ENCODE measurements at regions not wholly inside any gene's neighbourhood (a gene's known extent, or its start where the extent isn't known, plus 50 kb on each side); places are given as distances from the start of the nearest gene placed in this dataset.

DNA sequence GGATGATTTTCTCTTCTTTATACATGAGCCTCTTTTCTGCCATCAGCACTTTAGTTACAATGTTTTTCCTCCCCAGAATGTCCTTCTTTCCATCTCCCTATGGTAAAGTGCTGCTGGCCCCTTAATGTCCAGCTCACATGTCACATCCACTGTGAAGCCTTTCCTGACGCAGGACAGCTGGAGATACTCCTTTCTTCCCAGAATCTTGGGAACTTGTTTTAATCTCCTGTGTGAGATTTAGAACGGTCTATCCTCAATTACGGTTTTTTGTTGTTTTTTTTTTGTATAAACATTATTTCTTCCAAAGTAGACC is 147.7 kb upstream of the TSC22D2 start:
- Histone ChIP-seq H3K36me3 (ENCODE audit: control insufficient read depth in 5 of 5, insufficient read depth in 5 of 5, low read length in 5 of 5) (no peaks in the 10 kb centered on the region), H3K9me3 (ENCODE audit: control insufficient read depth in 5 of 5, low read length in 5 of 5) (no peaks in the 10 kb centered on the region), H3K4me3 (ENCODE audit: low read depth in 1 of 5, low read length in 5 of 5) (no peak overlapping the region), H3K9ac (ENCODE audit: low read length in 5 of 5) (no peak overlapping the region), H3K27ac (ENCODE audit: low read depth, low read length) (no peak overlapping the region), H3K27me3 (ENCODE audit: control insufficient read depth in 5 of 5, insufficient read depth in 4 of 5, low read length in 5 of 5) (no peaks in the 10 kb centered on the region), H3K4me1 (ENCODE audit: control insufficient read depth in 5 of 5, insufficient read depth in 5 of 5, low read length in 5 of 5) (peaks cover 0 to 4% (median 1%) of the 10 kb centered on the region in 5 donors)

DNA sequence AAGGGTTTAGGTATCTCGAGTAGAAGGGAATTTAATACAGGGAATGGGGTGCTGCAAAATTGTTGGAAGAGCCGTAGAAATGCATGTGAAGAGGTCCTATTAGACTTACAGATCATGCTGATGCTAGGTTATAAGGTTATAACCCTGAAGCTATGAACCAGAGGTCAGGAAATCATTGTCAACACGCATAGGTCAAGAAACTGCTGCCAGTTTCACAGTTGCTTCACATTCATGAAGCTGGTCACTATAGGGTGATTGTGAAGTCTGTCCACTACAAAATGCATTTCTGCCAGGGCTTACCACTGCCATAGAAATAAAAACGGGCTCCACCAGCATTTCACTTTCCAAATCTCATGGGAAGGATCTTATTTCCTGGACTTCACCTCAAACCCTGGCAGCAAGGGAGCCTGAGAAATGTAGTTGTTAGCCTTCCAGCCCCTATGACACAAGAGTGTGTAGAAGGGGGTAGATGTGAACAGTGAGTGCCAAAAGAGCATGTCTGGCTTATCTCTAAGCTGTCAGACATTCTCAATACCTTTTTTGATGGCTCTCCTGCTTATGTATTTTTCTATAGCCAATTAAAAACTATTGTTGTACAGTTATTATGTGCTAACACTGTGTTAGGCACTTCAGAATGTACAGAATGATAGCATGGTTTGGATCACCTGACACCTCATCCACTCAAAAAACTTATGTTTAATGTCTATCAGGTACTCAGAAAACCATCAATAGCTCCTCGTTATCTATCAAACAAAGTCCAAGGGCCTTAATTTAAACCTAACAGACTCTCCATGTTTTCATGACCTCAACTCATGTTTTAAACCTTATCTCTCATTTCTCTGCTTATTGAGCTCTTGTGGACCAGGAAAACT is 148.3 kb upstream of the TSC22D2 start:
- Histone ChIP-seq H3K9me3 (ENCODE audit: control insufficient read depth in 5 of 5, low read length in 5 of 5) (no peaks in the 10 kb centered on the region), H3K36me3 (ENCODE audit: control insufficient read depth in 5 of 5, insufficient read depth in 5 of 5, low read length in 5 of 5) (no peaks in the 10 kb centered on the region), H3K9ac (ENCODE audit: low read length in 5 of 5) (no peak overlapping the region), H3K27ac (ENCODE audit: low read depth, low read length) (no peak overlapping the region), H3K27me3 (ENCODE audit: control insufficient read depth in 5 of 5, insufficient read depth in 4 of 5, low read length in 5 of 5) (no peaks in the 10 kb centered on the region), H3K4me1 (ENCODE audit: control insufficient read depth in 5 of 5, insufficient read depth in 5 of 5, low read length in 5 of 5) (peaks cover 0 to 10% (median 7%) of the 10 kb centered on the region in 5 donors), H3K4me3 (ENCODE audit: low read depth in 1 of 5, low read length in 5 of 5) (no peak overlapping the region)

DNA sequence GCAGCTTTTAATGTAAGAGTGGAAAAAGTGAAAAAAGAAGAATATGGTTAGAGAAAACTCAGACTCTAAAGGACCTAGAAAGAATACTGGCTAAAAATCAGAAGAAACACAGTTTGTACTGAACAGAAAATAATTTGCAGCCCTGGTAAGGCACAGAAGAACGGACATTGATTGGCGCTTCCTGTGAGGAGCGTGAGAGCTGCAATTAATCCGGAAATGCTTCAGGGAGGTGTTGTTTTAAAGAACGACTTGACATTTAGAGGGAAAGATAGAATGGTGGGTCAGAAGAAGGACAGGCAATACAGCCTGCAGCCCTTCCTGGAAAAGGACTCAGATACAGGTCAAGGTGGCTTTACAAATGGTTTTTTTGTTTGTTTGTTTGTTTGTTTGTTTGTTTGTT is 151.3 kb upstream of the TSC22D2 start:
- H3K9me3 ChIP-seq (ENCODE audit: control insufficient read depth in 5 of 5, low read length in 5 of 5): no peaks in the 10 kb centered on the region
- no peaks in the 10 kb centered on the region for H3K27me3 ChIP-seq (ENCODE audit: control insufficient read depth in 5 of 5, insufficient read depth in 4 of 5, low read length in 5 of 5)
- H3K4me1 ChIP-seq (ENCODE audit: control insufficient read depth in 5 of 5, insufficient read depth in 5 of 5, low read length in 5 of 5): peaks cover 0 to 37% (median 20%) of the 10 kb centered on the region in 5 donors
- H3K9ac ChIP-seq (ENCODE audit: low read length in 5 of 5): no peak overlapping the region
- no peaks in the 10 kb centered on the region for H3K36me3 ChIP-seq (ENCODE audit: control insufficient read depth in 5 of 5, insufficient read depth in 5 of 5, low read length in 5 of 5)
- no peak overlapping the region for H3K4me3 ChIP-seq (ENCODE audit: low read depth in 1 of 5, low read length in 5 of 5)
- H3K27ac ChIP-seq (ENCODE audit: low read depth, low read length): no peak overlapping the region

DNA sequence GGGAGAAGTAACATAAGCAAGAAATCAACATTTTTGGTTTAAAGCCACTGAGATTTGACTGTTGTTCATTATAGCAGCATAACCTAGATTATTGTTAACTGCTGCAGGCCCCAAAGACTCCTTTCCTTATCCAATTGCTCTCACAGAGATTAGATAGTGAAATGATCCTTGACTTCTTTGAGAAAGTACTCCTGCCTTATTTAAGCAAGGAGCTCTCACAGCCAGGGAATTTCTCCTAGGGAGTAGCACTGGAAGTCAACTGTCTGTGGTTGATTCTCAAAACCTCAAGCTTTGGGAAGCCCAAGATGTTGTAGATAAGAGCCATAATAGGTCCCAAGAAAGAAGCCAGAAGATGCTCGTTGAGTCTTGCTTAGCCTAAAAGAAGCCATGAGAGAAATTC is 151.8 kb upstream of the TSC22D2 start:
- Histone ChIP-seq H3K9ac (ENCODE audit: low read length in 5 of 5) (no peak overlapping the region), H3K27me3 (ENCODE audit: control insufficient read depth in 5 of 5, insufficient read depth in 4 of 5, low read length in 5 of 5) (no peaks in the 10 kb centered on the region), H3K27ac (ENCODE audit: low read depth, low read length) (no peak overlapping the region), H3K9me3 (ENCODE audit: control insufficient read depth in 5 of 5, low read length in 5 of 5) (no peaks in the 10 kb centered on the region), H3K36me3 (ENCODE audit: control insufficient read depth in 5 of 5, insufficient read depth in 5 of 5, low read length in 5 of 5) (no peaks in the 10 kb centered on the region), H3K4me1 (ENCODE audit: control insufficient read depth in 5 of 5, insufficient read depth in 5 of 5, low read length in 5 of 5) (peaks cover 1 to 41% (median 22%) of the 10 kb centered on the region in 5 donors), H3K4me3 (ENCODE audit: low read depth in 1 of 5, low read length in 5 of 5) (no peak overlapping the region)

DNA sequence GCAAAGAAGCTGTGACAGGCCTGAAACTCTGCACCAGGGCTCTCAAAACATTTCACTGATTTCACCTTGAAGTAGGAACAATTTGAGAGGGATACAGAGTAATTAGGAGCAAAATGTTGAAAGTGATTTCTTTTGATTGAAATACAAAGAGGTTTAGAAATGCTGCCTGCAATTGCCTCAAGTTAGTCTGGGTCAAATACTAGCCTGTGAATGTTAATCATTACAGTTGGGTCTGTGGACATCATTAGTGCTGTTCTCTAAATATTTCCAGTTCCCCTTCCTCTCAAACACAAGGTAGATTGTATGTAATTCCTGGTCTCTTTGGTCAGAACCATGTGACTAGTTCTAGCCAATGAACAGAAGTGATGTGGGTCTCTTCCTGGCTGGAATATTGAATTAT is 152.3 kb upstream of the TSC22D2 start:
- no peak overlapping the region for H3K27ac ChIP-seq (ENCODE audit: low read depth, low read length)
- no peaks in the 10 kb centered on the region for H3K9me3 ChIP-seq (ENCODE audit: control insufficient read depth in 5 of 5, low read length in 5 of 5)
- H3K36me3 ChIP-seq (ENCODE audit: control insufficient read depth in 5 of 5, insufficient read depth in 5 of 5, low read length in 5 of 5): no peaks in the 10 kb centered on the region
- H3K4me3 ChIP-seq (ENCODE audit: low read depth in 1 of 5, low read length in 5 of 5): no peak overlapping the region
- no peak overlapping the region for H3K9ac ChIP-seq (ENCODE audit: low read length in 5 of 5)
- H3K4me1 ChIP-seq (ENCODE audit: control insufficient read depth in 5 of 5, insufficient read depth in 5 of 5, low read length in 5 of 5): peaks cover 4 to 46% (median 25%) of the 10 kb centered on the region in 5 donors
- no peaks in the 10 kb centered on the region for H3K27me3 ChIP-seq (ENCODE audit: control insufficient read depth in 5 of 5, insufficient read depth in 4 of 5, low read length in 5 of 5)

DNA sequence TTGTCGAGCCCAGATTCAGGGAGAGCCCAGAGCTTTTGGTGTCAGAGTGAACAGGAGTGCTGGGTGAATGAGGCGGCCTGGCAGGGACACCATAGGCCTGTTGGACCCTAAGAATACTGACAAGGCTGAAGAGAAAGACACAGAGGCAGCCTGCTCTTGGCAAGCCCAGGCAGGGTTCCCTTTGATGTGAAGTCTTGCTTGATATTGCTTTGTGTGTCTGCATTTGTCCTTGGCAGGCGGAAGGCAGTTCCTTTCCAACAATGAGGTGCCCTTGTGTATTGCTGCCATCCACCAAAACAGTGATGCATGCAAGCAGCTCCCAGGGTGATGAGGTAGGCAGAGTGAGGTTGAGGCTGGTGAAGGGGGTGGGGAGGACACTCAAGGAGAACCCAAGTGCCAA is 152.7 kb upstream of the TSC22D2 start:
- H3K27ac ChIP-seq (ENCODE audit: low read depth, low read length): peak overlapping the region; percentile 64
- no peak overlapping the region for H3K9ac ChIP-seq (ENCODE audit: low read length in 5 of 5)
- no peaks in the 10 kb centered on the region for H3K27me3 ChIP-seq (ENCODE audit: control insufficient read depth in 5 of 5, insufficient read depth in 4 of 5, low read length in 5 of 5)
- H3K9me3 ChIP-seq (ENCODE audit: control insufficient read depth in 5 of 5, low read length in 5 of 5): no peaks in the 10 kb centered on the region
- H3K36me3 ChIP-seq (ENCODE audit: control insufficient read depth in 5 of 5, insufficient read depth in 5 of 5, low read length in 5 of 5): no peaks in the 10 kb centered on the region
- H3K4me3 ChIP-seq (ENCODE audit: low read depth in 1 of 5, low read length in 5 of 5): no peak overlapping the region
- peaks cover 4 to 47% (median 25%) of the 10 kb centered on the region in 5 donors for H3K4me1 ChIP-seq (ENCODE audit: control insufficient read depth in 5 of 5, insufficient read depth in 5 of 5, low read length in 5 of 5)

DNA sequence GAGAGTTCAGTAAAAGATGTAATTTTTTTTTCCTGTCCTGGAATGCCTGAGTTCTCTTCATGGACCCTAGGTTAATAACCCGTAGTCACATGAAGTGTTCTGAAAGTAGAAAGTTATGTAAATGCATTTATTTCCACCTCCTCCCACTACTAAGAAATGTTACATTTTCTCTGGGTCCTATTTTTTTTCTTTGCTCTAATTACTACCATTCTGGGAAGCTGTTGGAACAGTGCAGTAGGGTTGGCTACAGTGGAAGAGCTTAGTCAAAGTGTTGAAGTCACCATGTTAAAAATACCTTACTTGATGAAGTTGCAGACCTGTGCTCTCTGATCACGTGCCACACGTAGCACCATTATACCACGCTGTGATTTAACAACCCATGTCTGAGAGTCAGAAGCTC is 153.8 kb upstream of the TSC22D2 start:
- Histone ChIP-seq H3K9ac (ENCODE audit: low read length in 5 of 5) (no peak overlapping the region), H3K36me3 (ENCODE audit: control insufficient read depth in 5 of 5, insufficient read depth in 5 of 5, low read length in 5 of 5) (no peaks in the 10 kb centered on the region), H3K4me3 (ENCODE audit: low read depth in 1 of 5, low read length in 5 of 5) (no peak overlapping the region), H3K27me3 (ENCODE audit: control insufficient read depth in 5 of 5, insufficient read depth in 4 of 5, low read length in 5 of 5) (no peaks in the 10 kb centered on the region), H3K27ac (ENCODE audit: low read depth, low read length) (peak overlapping the region; percentile 64), H3K4me1 (ENCODE audit: control insufficient read depth in 5 of 5, insufficient read depth in 5 of 5, low read length in 5 of 5) (peaks cover 4 to 47% (median 25%) of the 10 kb centered on the region in 5 donors), H3K9me3 (ENCODE audit: control insufficient read depth in 5 of 5, low read length in 5 of 5) (no peaks in the 10 kb centered on the region)

DNA sequence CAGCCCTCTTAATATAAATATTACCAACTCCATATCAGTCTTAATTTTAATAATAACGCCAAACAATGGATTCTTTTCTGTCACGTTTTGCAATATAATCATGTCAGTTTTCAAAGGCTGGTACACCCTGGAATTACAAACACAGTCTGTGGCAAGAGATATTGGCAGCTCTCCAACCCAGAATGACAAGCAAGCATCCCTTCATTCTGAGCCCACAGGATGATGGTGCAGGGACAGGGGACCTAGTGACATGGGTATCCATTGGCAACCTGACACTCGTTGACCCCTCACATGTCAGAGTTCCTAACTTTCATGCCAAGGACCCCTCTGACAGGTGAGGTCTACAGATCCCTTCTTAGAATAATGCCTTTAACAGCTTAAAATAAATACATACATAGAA is 154.5 kb upstream of the TSC22D2 start:
- H3K4me1 ChIP-seq (ENCODE audit: control insufficient read depth in 5 of 5, insufficient read depth in 5 of 5, low read length in 5 of 5): peaks cover 4 to 53% (median 25%) of the 10 kb centered on the region in 5 donors
- no peak overlapping the region for H3K27ac ChIP-seq (ENCODE audit: low read depth, low read length)
- no peak overlapping the region for H3K4me3 ChIP-seq (ENCODE audit: low read depth in 1 of 5, low read length in 5 of 5)
- no peaks in the 10 kb centered on the region for H3K36me3 ChIP-seq (ENCODE audit: control insufficient read depth in 5 of 5, insufficient read depth in 5 of 5, low read length in 5 of 5)
- no peaks in the 10 kb centered on the region for H3K27me3 ChIP-seq (ENCODE audit: control insufficient read depth in 5 of 5, insufficient read depth in 4 of 5, low read length in 5 of 5)
- H3K9me3 ChIP-seq (ENCODE audit: control insufficient read depth in 5 of 5, low read length in 5 of 5): no peaks in the 10 kb centered on the region
- H3K9ac ChIP-seq (ENCODE audit: low read length in 5 of 5): no peak overlapping the region

DNA sequence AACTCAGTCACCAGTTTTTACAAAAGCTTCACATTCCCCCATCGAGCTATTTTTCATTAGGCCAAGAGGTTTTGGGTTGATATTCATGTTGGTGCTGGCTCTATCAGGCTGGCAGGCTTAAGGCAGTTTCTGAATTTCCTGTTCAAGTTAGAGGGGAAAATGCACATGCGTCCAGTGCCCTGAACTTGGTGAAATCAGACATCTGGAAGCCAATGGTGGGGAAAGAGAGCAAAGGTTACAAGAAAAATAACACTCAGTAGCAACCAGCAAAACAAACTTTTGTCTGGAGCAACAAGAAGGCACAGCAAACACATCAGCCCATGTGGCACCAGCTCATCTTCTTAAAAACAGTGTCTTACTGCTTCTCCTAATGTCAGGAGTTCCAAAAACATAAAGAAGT is 155.6 kb upstream of the TSC22D2 start:
- Histone ChIP-seq H3K4me1 (ENCODE audit: control insufficient read depth in 5 of 5, insufficient read depth in 5 of 5, low read length in 5 of 5) (peaks cover 4 to 57% (median 25%) of the 10 kb centered on the region in 5 donors), H3K9ac (ENCODE audit: low read length in 5 of 5) (peak overlapping the region in 3 of 5 donors; percentile 4 to 39 (median 36)), H3K27ac (ENCODE audit: low read depth, low read length) (peak overlapping the region; percentile 45)

DNA sequence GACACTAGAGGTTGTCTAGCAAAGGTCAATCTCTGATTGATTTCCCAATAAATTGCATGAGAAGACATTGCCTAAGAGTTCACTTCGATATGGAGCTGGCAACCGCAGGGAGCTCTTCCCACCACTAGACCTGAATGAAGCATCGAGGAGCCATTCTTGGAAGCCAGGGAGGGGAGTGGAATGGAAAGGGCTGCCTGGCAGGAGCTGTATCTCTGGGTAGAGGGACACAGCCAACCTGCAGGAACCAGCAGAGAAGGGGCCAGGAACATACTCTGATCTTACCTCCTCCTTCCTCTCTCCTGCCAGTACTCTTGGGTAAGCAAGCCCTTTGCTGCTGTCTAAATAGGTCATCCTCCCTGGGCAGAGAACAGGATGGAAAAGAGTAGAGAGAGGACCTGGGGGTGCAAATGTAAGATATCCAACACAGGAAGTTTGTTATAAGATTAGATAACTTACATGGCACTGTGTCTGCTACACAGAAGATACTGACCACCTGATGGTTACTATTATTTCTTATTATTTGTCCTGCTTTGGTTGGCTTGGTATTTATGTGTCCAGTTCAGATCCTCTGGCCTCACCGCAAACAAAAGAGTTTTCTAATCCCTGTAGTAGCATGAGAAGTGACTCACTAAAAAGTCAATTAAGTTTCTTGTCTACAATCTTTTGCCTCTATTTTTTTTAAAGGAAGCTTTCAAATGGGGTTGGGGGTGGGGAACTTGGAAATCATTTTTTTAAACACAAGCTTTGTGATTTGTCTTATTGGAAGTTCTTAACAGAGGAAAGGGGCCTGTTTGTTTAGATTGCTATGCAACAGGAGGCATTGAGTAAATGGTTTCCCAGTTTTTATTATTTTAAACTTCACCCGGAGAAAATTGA is 156.7 kb upstream of the TSC22D2 start:
- Histone ChIP-seq H3K4me3 (ENCODE audit: low read depth in 1 of 5, low read length in 5 of 5) (peak overlapping the region in 1 of 5 donors; percentile 10), H3K36me3 (ENCODE audit: control insufficient read depth in 5 of 5, insufficient read depth in 5 of 5, low read length in 5 of 5) (no peaks in the 10 kb centered on the region), H3K4me1 (ENCODE audit: control insufficient read depth in 5 of 5, insufficient read depth in 5 of 5, low read length in 5 of 5) (peaks cover 4 to 57% (median 25%) of the 10 kb centered on the region in 5 donors), H3K9ac (ENCODE audit: low read length in 5 of 5) (peak overlapping the region in 1 of 5 donors; percentile 36), H3K9me3 (ENCODE audit: control insufficient read depth in 5 of 5, low read length in 5 of 5) (no peaks in the 10 kb centered on the region), H3K27me3 (ENCODE audit: control insufficient read depth in 5 of 5, insufficient read depth in 4 of 5, low read length in 5 of 5) (no peaks in the 10 kb centered on the region), H3K27ac (ENCODE audit: low read depth, low read length) (peak overlapping the region; percentile 45)

More for the DNA sequence above, 155.6 kb upstream of the TSC22D2 start:
- Histone ChIP-seq H3K9me3 (ENCODE audit: control insufficient read depth in 5 of 5, low read length in 5 of 5) (no peaks in the 10 kb centered on the region), H3K4me3 (ENCODE audit: low read depth in 1 of 5, low read length in 5 of 5) (no peak overlapping the region), H3K27me3 (ENCODE audit: control insufficient read depth in 5 of 5, insufficient read depth in 4 of 5, low read length in 5 of 5) (no peaks in the 10 kb centered on the region), H3K36me3 (ENCODE audit: control insufficient read depth in 5 of 5, insufficient read depth in 5 of 5, low read length in 5 of 5) (no peaks in the 10 kb centered on the region)

Data from subcutaneous abdominal adipose tissue (tissue), 5 donors.